Activated naive CD8-positive, alpha-beta T cell treated with anti-CD3 and anti-CD28 coated beads, Interleukin-2, amount 10 ng/mL, durations not matched to agents 7 days and 5 days (primary cell): ENCODE measurements at regions not wholly inside any gene's neighbourhood (a gene's known extent, or its start where the extent isn't known, plus 50 kb on each side); places are given as distances from the start of the nearest gene placed in this dataset.

Experiments used
- ATAC-seq: fragments of 150-1000 bp; cut with Tn5 transposase; one replicate; pipeline ENCODE4 v1.10.0; 2021; ENCODE audit warnings: low read depth, moderate library complexity
- POLR2A ChIA-PET: fragments of 350-600 bp; sonication (Branson Sonifier 250); formaldehyde crosslinking; loops from one replicate; lab custom pipeline; 2021; ENCODE audit warnings: antibody characterized with exemption; lab: Charles Lee
- DNase-seq: peaks from one replicate; pipeline ENCODE4 v3.0.0; 2021
- H3K27ac Mint-ChIP-seq: one replicate; pipeline ENCODE4 v1.8.0; 2022; ENCODE audit warnings: mild to moderate bottlenecking, mixed read lengths
- H3K27me3 Mint-ChIP-seq: one replicate; pipeline ENCODE4 v1.8.0; 2022; ENCODE audit warnings: mild to moderate bottlenecking, moderate library complexity, mixed read lengths
- H3K36me3 Mint-ChIP-seq: one replicate; pipeline ENCODE4 v1.8.0; 2021; ENCODE audit warnings: mild to moderate bottlenecking, mixed read lengths
- H3K4me1 Mint-ChIP-seq: one replicate; pipeline ENCODE4 v1.8.0; 2021; ENCODE audit warnings: mixed read lengths
- H3K4me3 Mint-ChIP-seq: one replicate; pipeline ENCODE4 v1.8.0; 2022; ENCODE audit warnings: mild to moderate bottlenecking, moderate library complexity, mixed read lengths
- H3K9me3 Mint-ChIP-seq: one replicate; pipeline ENCODE4 v1.8.0; 2021; ENCODE audit warnings: mixed read lengths

- Mint-ChIP-seq H3K36me3 (no peaks in the 10 kb centered on the region), H3K4me3 (no peak overlapping the region), H3K4me1 (no peaks in the 10 kb centered on the region), H3K27me3 (no peaks in the 10 kb centered on the region), H3K27ac (no peak overlapping the region), H3K9me3 (no peaks in the 10 kb centered on the region)
- POLR2A ChIA-PET: no interaction called here
- DNase-seq: no peak
- ATAC-seq: no peak
Observed at GRCh38 chr2:17101091-17101490, 417.1 kb downstream of the RAD51AP2 start.

- Mint-ChIP-seq H3K27ac (no peak overlapping the region), H3K4me3 (no peak overlapping the region), H3K27me3 (no peaks in the 10 kb centered on the region), H3K9me3 (peaks cover 1% of the 10 kb centered on the region), H3K36me3 (no peaks in the 10 kb centered on the region), H3K4me1 (no peaks in the 10 kb centered on the region)
- DNase-seq: no peak
- POLR2A ChIA-PET: no interaction called here
- ATAC-seq: no peak
Observed at GRCh38 chr2:17095340-17095739, 422.9 kb downstream of the RAD51AP2 start.

GRCh38 chr2:17093712-17094111 is 424.5 kb downstream of the RAD51AP2 start:
- H3K36me3 Mint-ChIP-seq: no peaks in the 10 kb centered on the region
- ATAC-seq: no peak
- DNase-seq: no peak
- no peaks in the 10 kb centered on the region for H3K4me1 Mint-ChIP-seq
- no peaks in the 10 kb centered on the region for H3K27me3 Mint-ChIP-seq
- peaks cover 1% of the 10 kb centered on the region for H3K9me3 Mint-ChIP-seq
- POLR2A ChIA-PET: no interaction called here
- H3K27ac Mint-ChIP-seq: no peak overlapping the region
- no peak overlapping the region for H3K4me3 Mint-ChIP-seq

DNA sequence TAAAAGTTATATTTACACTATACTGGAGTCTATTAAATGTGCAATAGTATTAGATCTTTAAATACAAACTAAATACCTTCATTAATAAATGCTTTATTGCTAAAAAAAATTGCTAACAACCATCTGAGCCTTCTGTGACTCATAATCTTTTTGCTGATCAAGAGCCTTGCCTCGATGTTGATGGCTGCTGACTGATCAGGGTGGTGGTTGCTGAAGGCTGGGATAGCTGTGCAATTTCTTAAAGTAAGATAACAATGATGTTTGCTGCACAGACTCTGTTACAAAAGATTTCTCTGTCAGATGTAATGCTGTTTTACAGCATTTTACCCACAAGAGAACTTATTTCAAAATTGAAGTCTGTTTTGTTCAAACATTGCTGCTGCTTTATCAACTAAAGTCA is 421.4 kb upstream of the CYRIA start:
- Mint-ChIP-seq H3K4me3 (no peak overlapping the region), H3K9me3 (peaks cover 2% of the 10 kb centered on the region), H3K27ac (no peak overlapping the region), H3K36me3 (no peaks in the 10 kb centered on the region), H3K4me1 (no peaks in the 10 kb centered on the region), H3K27me3 (no peaks in the 10 kb centered on the region)
- DNase-seq: no peak
- no peak for ATAC-seq
- POLR2A ChIA-PET: no interaction called here

- Mint-ChIP-seq H3K4me1 (no peaks in the 10 kb centered on the region), H3K27ac (no peak overlapping the region), H3K36me3 (no peaks in the 10 kb centered on the region), H3K4me3 (no peak overlapping the region), H3K9me3 (peaks cover 2% of the 10 kb centered on the region), H3K27me3 (no peaks in the 10 kb centered on the region)
- DNase-seq (no peak), ATAC-seq (no peak)
- POLR2A ChIA-PET: no interaction called here
Observed at GRCh38 chr2:17085546-17086202, 420.0 kb upstream of the CYRIA start.

DNA sequence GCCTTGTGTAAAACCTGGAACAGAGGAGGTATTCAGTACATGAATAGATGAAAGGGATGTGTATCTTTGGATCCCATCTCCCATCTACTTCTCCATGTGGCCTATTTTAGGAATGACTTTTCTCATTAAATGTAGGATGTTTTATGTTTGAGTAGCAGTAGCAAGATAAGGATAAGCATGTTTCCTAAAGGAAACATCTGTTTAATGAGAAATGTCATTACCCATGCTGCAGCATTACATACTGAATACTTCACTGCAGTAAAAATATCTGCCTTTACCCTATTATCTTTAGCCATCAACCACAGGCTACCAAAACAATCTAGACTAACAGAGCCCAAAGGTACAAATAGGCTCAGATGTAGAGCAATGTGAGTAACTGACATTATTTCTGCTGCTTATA is 419.2 kb upstream of the CYRIA start:
- POLR2A ChIA-PET: no interaction called here
- H3K27me3 Mint-ChIP-seq: no peaks in the 10 kb centered on the region
- H3K4me1 Mint-ChIP-seq: no peaks in the 10 kb centered on the region
- H3K4me3 Mint-ChIP-seq: no peak overlapping the region
- H3K27ac Mint-ChIP-seq: no peak overlapping the region
- peaks cover 7% of the 10 kb centered on the region for H3K9me3 Mint-ChIP-seq
- DNase-seq (no peak), ATAC-seq (no peak)
- H3K36me3 Mint-ChIP-seq: no peaks in the 10 kb centered on the region

- Mint-ChIP-seq H3K27me3 (no peaks in the 10 kb centered on the region), H3K27ac (no peak overlapping the region), H3K9me3 (peaks cover 10% of the 10 kb centered on the region), H3K4me1 (no peaks in the 10 kb centered on the region), H3K4me3 (no peak overlapping the region), H3K36me3 (no peaks in the 10 kb centered on the region)
- POLR2A ChIA-PET: no interaction called here
- DNase-seq: no peak
- ATAC-seq: no peak
Observed at GRCh38 chr2:17083902-17084301, 418.3 kb upstream of the CYRIA start.

GRCh38 chr2:17079262-17079661 is 413.6 kb upstream of the CYRIA start:
- Mint-ChIP-seq H3K36me3 (no peaks in the 10 kb centered on the region), H3K27me3 (no peaks in the 10 kb centered on the region), H3K27ac (no peak overlapping the region), H3K9me3 (peaks cover 17% of the 10 kb centered on the region), H3K4me1 (no peaks in the 10 kb centered on the region), H3K4me3 (no peak overlapping the region)
- DNase-seq (no peak), ATAC-seq (no peak)
- POLR2A ChIA-PET: no interaction called here

DNA sequence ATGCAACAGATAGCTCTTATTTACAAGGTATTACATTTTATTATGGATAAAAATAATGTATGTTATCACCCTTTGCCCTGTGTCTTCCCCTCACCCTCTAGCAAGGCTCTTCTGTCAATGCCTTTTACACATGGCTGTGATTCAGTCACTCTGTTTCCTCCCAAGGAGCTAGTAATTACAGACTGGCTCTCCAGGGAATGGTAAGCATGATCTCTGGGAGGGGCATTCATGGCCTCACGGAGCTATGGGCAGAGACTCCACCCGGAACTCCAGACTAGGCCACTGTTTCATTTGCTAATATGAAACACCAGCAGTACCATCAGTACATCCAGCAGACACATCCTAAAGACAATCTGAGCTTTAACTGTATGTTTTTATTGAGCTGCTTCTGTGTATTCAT is 410.9 kb upstream of the CYRIA start:
- DNase-seq: no peak
- Mint-ChIP-seq H3K27ac (no peak overlapping the region), H3K9me3 (peaks cover 15% of the 10 kb centered on the region), H3K4me1 (no peaks in the 10 kb centered on the region), H3K27me3 (no peaks in the 10 kb centered on the region), H3K4me3 (no peak overlapping the region), H3K36me3 (no peaks in the 10 kb centered on the region)
- POLR2A ChIA-PET: no interaction called here
- no peak for ATAC-seq

- H3K36me3 Mint-ChIP-seq: no peaks in the 10 kb centered on the region
- H3K4me3 Mint-ChIP-seq: no peak overlapping the region
- POLR2A ChIA-PET: no interaction called here
- H3K27ac Mint-ChIP-seq: no peak overlapping the region
- no peaks in the 10 kb centered on the region for H3K9me3 Mint-ChIP-seq
- no peak for ATAC-seq
- H3K4me1 Mint-ChIP-seq: no peaks in the 10 kb centered on the region
- no peak for DNase-seq
- H3K27me3 Mint-ChIP-seq: no peaks in the 10 kb centered on the region
Observed at GRCh38 chr2:17070711-17071110, 405.1 kb upstream of the CYRIA start.

- Mint-ChIP-seq H3K27ac (no peak overlapping the region), H3K9me3 (no peaks in the 10 kb centered on the region), H3K4me1 (no peaks in the 10 kb centered on the region), H3K36me3 (no peaks in the 10 kb centered on the region), H3K4me3 (no peak overlapping the region), H3K27me3 (no peaks in the 10 kb centered on the region)
- DNase-seq: no peak
- POLR2A ChIA-PET: no interaction called here
- ATAC-seq: no peak
Observed at GRCh38 chr2:17069564-17069963, 403.9 kb upstream of the CYRIA start.

GRCh38 chr2:17068021-17068420 is 402.4 kb upstream of the CYRIA start:
- H3K27ac Mint-ChIP-seq: no peak overlapping the region
- ATAC-seq (no peak), DNase-seq (no peak)
- H3K4me3 Mint-ChIP-seq: no peak overlapping the region
- no peaks in the 10 kb centered on the region for H3K9me3 Mint-ChIP-seq
- no peaks in the 10 kb centered on the region for H3K4me1 Mint-ChIP-seq
- H3K36me3 Mint-ChIP-seq: no peaks in the 10 kb centered on the region
- POLR2A ChIA-PET: no interaction called here
- H3K27me3 Mint-ChIP-seq: no peaks in the 10 kb centered on the region

DNA sequence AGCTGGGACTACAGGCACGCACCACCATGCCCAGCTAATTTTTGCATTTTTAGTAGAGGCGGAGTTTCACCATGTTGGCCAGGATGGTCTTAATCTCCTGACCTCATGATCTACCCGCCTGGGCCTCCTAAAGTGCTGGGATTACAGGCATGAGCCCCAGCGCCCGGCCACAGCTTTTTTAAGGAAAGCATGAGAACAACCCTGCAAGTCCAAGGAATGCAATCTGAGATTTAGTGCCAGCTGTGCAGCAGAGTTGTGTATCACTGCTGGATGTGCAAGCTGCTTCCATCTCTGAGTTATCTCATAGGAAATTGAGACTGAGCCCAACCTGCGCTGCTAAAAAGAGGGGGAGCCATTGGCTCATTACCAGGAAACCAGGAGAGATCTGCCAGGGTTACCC is 399.9 kb upstream of the CYRIA start:
- H3K9me3 Mint-ChIP-seq: no peaks in the 10 kb centered on the region
- ATAC-seq: no peak
- POLR2A ChIA-PET: no interaction called here
- H3K36me3 Mint-ChIP-seq: no peaks in the 10 kb centered on the region
- no peak for DNase-seq
- no peak overlapping the region for H3K27ac Mint-ChIP-seq
- no peaks in the 10 kb centered on the region for H3K4me1 Mint-ChIP-seq
- H3K27me3 Mint-ChIP-seq: no peaks in the 10 kb centered on the region
- no peak overlapping the region for H3K4me3 Mint-ChIP-seq

DNA sequence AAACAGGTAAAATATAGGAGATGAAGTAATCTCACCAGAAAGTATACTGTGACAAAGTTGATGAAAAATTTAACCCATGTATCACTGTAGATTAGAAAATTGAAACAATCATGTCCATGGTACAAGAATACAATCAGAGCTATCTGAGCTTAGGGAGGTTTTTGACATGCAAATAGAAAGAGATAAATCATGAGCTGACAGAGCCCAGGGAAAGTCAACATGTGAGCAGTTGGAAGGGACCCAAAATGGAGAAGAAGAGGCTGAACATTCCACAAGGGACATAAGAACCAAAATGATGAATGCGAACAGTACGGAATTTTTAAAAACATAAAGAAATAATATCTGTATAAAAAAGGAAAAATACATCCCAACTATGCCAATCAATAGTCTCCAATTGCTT is 395.4 kb upstream of the CYRIA start:
- DNase-seq (no peak), ATAC-seq (no peak)
- no peak overlapping the region for H3K4me3 Mint-ChIP-seq
- POLR2A ChIA-PET: no interaction called here
- H3K4me1 Mint-ChIP-seq: no peaks in the 10 kb centered on the region
- peaks cover 1% of the 10 kb centered on the region for H3K9me3 Mint-ChIP-seq
- H3K36me3 Mint-ChIP-seq: no peaks in the 10 kb centered on the region
- no peaks in the 10 kb centered on the region for H3K27me3 Mint-ChIP-seq
- H3K27ac Mint-ChIP-seq: no peak overlapping the region

GRCh38 chr2:17059458-17059857 is 393.8 kb upstream of the CYRIA start:
- Mint-ChIP-seq H3K27me3 (no peaks in the 10 kb centered on the region), H3K36me3 (no peaks in the 10 kb centered on the region), H3K4me1 (no peaks in the 10 kb centered on the region), H3K27ac (no peak overlapping the region), H3K9me3 (peaks cover 1% of the 10 kb centered on the region), H3K4me3 (no peak overlapping the region)
- no peak for DNase-seq
- POLR2A ChIA-PET: no interaction called here
- no peak for ATAC-seq
